Liver (tissue), 8 donors: ENCODE measurements at regions not wholly inside any gene's neighbourhood (a gene's known extent, or its start where the extent isn't known, plus 50 kb on each side); places are given as distances from the start of the nearest gene placed in this dataset.

Source experiments
- DNase-seq: peaks from one replicate; pipeline ENCODE4 v3.0.0-alpha.2; 2017; ENCODE audit warnings: low spot score
- H3K27ac ChIP-seq, 2 donors: one replicate each; pipeline ENCODE4 v1.7.0; 2013; ENCODE audit warnings: inconsistent platforms in 2 of 2, low read length in 2 of 2, control low read depth in 1 of 2, low read depth in 1 of 2, mild to moderate bottlenecking in 1 of 2
- H3K27me3 ChIP-seq, 4 donors: one replicate each; pipeline versions ENCODE4 v1.6.1 to v1.7.0; 2013; ENCODE audit warnings: low read length in 3 of 4, inconsistent platforms in 1 of 4, mild to moderate bottlenecking in 1 of 4, moderate library complexity in 1 of 4; ENCODE audit not compliant: control insufficient read depth in 4 of 4, insufficient read depth in 4 of 4
- H3K36me3 ChIP-seq, 4 donors: one replicate each; pipeline versions ENCODE4 v1.6.1 to v1.7.0; 2013; ENCODE audit warnings: low read length in 3 of 4, mild to moderate bottlenecking in 3 of 4, low read depth in 1 of 4, moderate library complexity in 1 of 4; ENCODE audit not compliant: control insufficient read depth in 4 of 4, insufficient read depth in 3 of 4
- H3K4me1 ChIP-seq, 4 donors: one replicate each; pipeline versions ENCODE4 v1.6.1 to v1.7.0; 2013; ENCODE audit warnings: low read length in 3 of 4, mild to moderate bottlenecking in 3 of 4, moderate library complexity in 1 of 4; ENCODE audit not compliant: control insufficient read depth in 4 of 4, insufficient read depth in 4 of 4
- H3K4me3 ChIP-seq, 3 donors: one replicate each; pipeline versions ENCODE4 v1.6.1 to v1.7.0; 2013; ENCODE audit warnings: low read length in 3 of 3, control low read depth in 1 of 3, low read depth in 1 of 3, mild to moderate bottlenecking in 1 of 3
- H3K9ac ChIP-seq, 2 donors: one replicate each; pipeline ENCODE4 v1.7.0; 2013; ENCODE audit warnings: low read length in 2 of 2, mild to moderate bottlenecking in 2 of 2, moderate library complexity in 2 of 2, control low read depth in 1 of 2, low read depth in 1 of 2
- H3K9me3 ChIP-seq, 4 donors: one replicate each; pipeline versions ENCODE4 v1.6.1 to v1.7.0; 2013; ENCODE audit warnings: low read length in 3 of 4; ENCODE audit not compliant: control insufficient read depth in 4 of 4
- ATF3 ChIP-seq: IDR thresholded peaks from 2 replicates; pipeline ENCODE4 v1.6.1; 2016; ENCODE audit warnings: antibody characterized with exemption
- EGR1 ChIP-seq, 2 donors: IDR thresholded peaks; 2 replicates each; pipeline ENCODE4 v1.6.1; 2016 to 2018; ENCODE audit warnings: antibody characterized with exemption in 2 of 2, low read depth in 2 of 2
- FOXA1 ChIP-seq: IDR thresholded peaks from 2 replicates; pipeline ENCODE4 v1.6.1; 2016; ENCODE audit warnings: antibody characterized with exemption
- FOXA2 ChIP-seq: IDR thresholded peaks from 2 replicates; pipeline ENCODE4 v1.6.1; 2016; ENCODE audit warnings: antibody characterized with exemption
- HNF4G ChIP-seq: IDR thresholded peaks from 2 replicates; pipeline ENCODE4 v1.6.1; 2016; ENCODE audit warnings: antibody characterized with exemption
- NR2F2 ChIP-seq: IDR thresholded peaks from 2 replicates; pipeline ENCODE4 v1.6.1; 2016; ENCODE audit warnings: antibody characterized with exemption
- RAD21 ChIP-seq, 2 donors: IDR thresholded peaks; 2 replicates each; pipeline ENCODE4 v1.6.1; 2016; ENCODE audit warnings: antibody characterized with exemption in 2 of 2, mild to moderate bottlenecking in 2 of 2
- RXRA ChIP-seq, 2 donors: IDR thresholded peaks; 2 replicates each; pipeline ENCODE4 v1.6.1; 2017 to 2018; ENCODE audit warnings: antibody characterized with exemption in 2 of 2, mild to moderate bottlenecking in 1 of 2
- SP1 ChIP-seq: IDR thresholded peaks from 2 replicates; pipeline ENCODE4 v1.6.1; 2018; ENCODE audit warnings: antibody characterized with exemption, mild to moderate bottlenecking
- TAF1 ChIP-seq: conservative IDR thresholded peaks from 2 replicates; pipeline ENCODE4 v1.6.1; 2016; ENCODE audit warnings: antibody characterized with exemption, mild to moderate bottlenecking
- YY1 ChIP-seq: IDR thresholded peaks from 2 replicates; pipeline ENCODE4 v1.6.1; 2016; ENCODE audit warnings: antibody characterized with exemption, mild to moderate bottlenecking
- ZBTB33 ChIP-seq: IDR thresholded peaks from 2 replicates; pipeline ENCODE4 v1.6.1; 2016; ENCODE audit warnings: antibody characterized with exemption
- WGBS: extraction: QIAGEN DNeasy Blood & Tissue Kit; methylation state at CpG from one replicate; pipeline ENCODE4 v1.1.7; 2013; 5-methylcytosine and 5-hydroxymethylcytosine counted together
- TF ChIP-seq, protein P1 (sequence below): IDR thresholded peaks from 2 replicates; pipeline ENCODE4 v1.6.1; 2016; ENCODE audit warnings: antibody characterized with exemption, mild to moderate bottlenecking
- TF ChIP-seq, protein P2 (sequence below): IDR thresholded peaks from 2 replicates; pipeline ENCODE4 v1.6.1; 2016; ENCODE audit warnings: antibody characterized with exemption
- TF ChIP-seq, protein P3 (sequence below): fragments of 150-350 bp; IDR thresholded peaks from 2 replicates; pipeline ENCODE4 v1.5.1; 2017; ENCODE audit warnings: improper control_type of control experiment, low read depth, low read length; ENCODE audit not compliant: missing input control
- donor health status: healthy.
- donor health status: healthy.
- donor health status: healthy.
- donor health status: healthy.
- donor health status: healthy.

- Histone ChIP-seq H3K4me1 (no peaks in the 10 kb centered on the region), H3K27me3 (peaks cover 0 to 4% (median 0%) of the 10 kb centered on the region in 4 donors), H3K36me3 (no peaks in the 10 kb centered on the region), H3K9ac (no peak overlapping the region), H3K9me3 (no peaks in the 10 kb centered on the region), H3K4me3 (no peak overlapping the region), H3K27ac (no peak overlapping the region)
- TF ChIP-seq, protein P1, sequence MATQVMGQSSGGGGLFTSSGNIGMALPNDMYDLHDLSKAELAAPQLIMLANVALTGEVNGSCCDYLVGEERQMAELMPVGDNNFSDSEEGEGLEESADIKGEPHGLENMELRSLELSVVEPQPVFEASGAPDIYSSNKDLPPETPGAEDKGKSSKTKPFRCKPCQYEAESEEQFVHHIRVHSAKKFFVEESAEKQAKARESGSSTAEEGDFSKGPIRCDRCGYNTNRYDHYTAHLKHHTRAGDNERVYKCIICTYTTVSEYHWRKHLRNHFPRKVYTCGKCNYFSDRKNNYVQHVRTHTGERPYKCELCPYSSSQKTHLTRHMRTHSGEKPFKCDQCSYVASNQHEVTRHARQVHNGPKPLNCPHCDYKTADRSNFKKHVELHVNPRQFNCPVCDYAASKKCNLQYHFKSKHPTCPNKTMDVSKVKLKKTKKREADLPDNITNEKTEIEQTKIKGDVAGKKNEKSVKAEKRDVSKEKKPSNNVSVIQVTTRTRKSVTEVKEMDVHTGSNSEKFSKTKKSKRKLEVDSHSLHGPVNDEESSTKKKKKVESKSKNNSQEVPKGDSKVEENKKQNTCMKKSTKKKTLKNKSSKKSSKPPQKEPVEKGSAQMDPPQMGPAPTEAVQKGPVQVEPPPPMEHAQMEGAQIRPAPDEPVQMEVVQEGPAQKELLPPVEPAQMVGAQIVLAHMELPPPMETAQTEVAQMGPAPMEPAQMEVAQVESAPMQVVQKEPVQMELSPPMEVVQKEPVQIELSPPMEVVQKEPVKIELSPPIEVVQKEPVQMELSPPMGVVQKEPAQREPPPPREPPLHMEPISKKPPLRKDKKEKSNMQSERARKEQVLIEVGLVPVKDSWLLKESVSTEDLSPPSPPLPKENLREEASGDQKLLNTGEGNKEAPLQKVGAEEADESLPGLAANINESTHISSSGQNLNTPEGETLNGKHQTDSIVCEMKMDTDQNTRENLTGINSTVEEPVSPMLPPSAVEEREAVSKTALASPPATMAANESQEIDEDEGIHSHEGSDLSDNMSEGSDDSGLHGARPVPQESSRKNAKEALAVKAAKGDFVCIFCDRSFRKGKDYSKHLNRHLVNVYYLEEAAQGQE = no peak
- no peak for TF ChIP-seq NR2F2
- TF ChIP-seq TAF1 = no peak
- TF ChIP-seq, protein P2, sequence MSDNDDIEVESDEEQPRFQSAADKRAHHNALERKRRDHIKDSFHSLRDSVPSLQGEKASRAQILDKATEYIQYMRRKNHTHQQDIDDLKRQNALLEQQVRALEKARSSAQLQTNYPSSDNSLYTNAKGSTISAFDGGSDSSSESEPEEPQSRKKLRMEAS = no peak
- TF ChIP-seq HNF4G = no peak
- TF ChIP-seq, protein P3, sequence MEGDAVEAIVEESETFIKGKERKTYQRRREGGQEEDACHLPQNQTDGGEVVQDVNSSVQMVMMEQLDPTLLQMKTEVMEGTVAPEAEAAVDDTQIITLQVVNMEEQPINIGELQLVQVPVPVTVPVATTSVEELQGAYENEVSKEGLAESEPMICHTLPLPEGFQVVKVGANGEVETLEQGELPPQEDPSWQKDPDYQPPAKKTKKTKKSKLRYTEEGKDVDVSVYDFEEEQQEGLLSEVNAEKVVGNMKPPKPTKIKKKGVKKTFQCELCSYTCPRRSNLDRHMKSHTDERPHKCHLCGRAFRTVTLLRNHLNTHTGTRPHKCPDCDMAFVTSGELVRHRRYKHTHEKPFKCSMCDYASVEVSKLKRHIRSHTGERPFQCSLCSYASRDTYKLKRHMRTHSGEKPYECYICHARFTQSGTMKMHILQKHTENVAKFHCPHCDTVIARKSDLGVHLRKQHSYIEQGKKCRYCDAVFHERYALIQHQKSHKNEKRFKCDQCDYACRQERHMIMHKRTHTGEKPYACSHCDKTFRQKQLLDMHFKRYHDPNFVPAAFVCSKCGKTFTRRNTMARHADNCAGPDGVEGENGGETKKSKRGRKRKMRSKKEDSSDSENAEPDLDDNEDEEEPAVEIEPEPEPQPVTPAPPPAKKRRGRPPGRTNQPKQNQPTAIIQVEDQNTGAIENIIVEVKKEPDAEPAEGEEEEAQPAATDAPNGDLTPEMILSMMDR = no peak
- TF ChIP-seq SP1 = no peak
- no peak for TF ChIP-seq EGR1 (IDR thresholded peaks at IDR 0.05; ENCODE audit: low read depth in 2 of 2)
- TF ChIP-seq ATF3 = no peak
- TF ChIP-seq RXRA (IDR thresholded peaks at IDR 0.05) = no peak
- no peak for TF ChIP-seq FOXA2
- TF ChIP-seq RAD21 (IDR thresholded peaks at IDR 0.05) = no peak
- no peak for DNase-seq
- WGBS = 76% methylated on average over 4 of the region's 4 CpGs
These were observed 1008.8 kb downstream of the ADGRL3 start for GRCh38 chr4:62208921-62209320.

- Histone ChIP-seq H3K4me1 (no peaks in the 10 kb centered on the region), H3K9ac (no peak overlapping the region), H3K27ac (no peak overlapping the region), H3K9me3 (no peaks in the 10 kb centered on the region), H3K4me3 (no peak overlapping the region), H3K36me3 (no peaks in the 10 kb centered on the region), H3K27me3 (peaks cover 0 to 4% (median 0%) of the 10 kb centered on the region in 4 donors)
- TF ChIP-seq EGR1 (IDR thresholded peaks at IDR 0.05; ENCODE audit: low read depth in 2 of 2) (no peak), RAD21 (IDR thresholded peaks at IDR 0.05) (no peak), FOXA1 (no peak), ZBTB33 (no peak), YY1 (no peak), NR2F2 (no peak), RXRA (IDR thresholded peaks at IDR 0.05) (no peak)
- TF ChIP-seq, protein P2 = no peak
- TF ChIP-seq, protein P1 = no peak
- DNase-seq = no peak
- 91% methylated on average over 4 of the region's 4 CpGs for WGBS
These were observed 1004.0 kb downstream of the ADGRL3 start for GRCh38 chr4:62204136-62204535.
